Right atrium auricular region (tissue), 2 donors: ENCODE measurements at regions not wholly inside any gene's neighbourhood (a gene's known extent, or its start where the extent isn't known, plus 50 kb on each side); places are given as distances from the start of the nearest gene placed in this dataset.
"Not testable (repeated sequence)": the region's sequence is repeated elsewhere in the genome, so short reads cannot be mapped to it uniquely, and the experiment has no call there.

Experiments used
- DNase-seq: peaks from one replicate; pipeline ENCODE4 v3.0.0-alpha.2; 2019; ENCODE audit warnings: low spot score
- H3K27ac ChIP-seq, 2 donors: fragments of 200-600 bp; sonication (generic); 1 replicate in 1 of 2; 2 replicates in 1 of 2; pipeline ENCODE4 v1.5.1; 2016 to 2019
- H3K27me3 ChIP-seq, 2 donors: fragments of 200-600 bp; sonication (generic); one replicate each; pipeline versions ENCODE4 v1.5.1 to v1.6.0; 2017 to 2019
- H3K36me3 ChIP-seq: fragments of 200-600 bp; sonication (generic); one replicate; pipeline ENCODE4 v1.5.1; 2016
- H3K4me1 ChIP-seq, 2 donors: fragments of 200-600 bp; sonication (generic); one replicate each; pipeline versions ENCODE4 v1.5.1 to v1.6.0; 2017 to 2019
- H3K4me3 ChIP-seq, 2 donors: fragments of 200-600 bp; sonication (generic); 1 replicate in 1 of 2; 2 replicates in 1 of 2; pipeline ENCODE4 v1.5.1; 2017 to 2019; ENCODE audit warnings: mild to moderate bottlenecking in 1 of 2, moderate library complexity in 1 of 2
- H3K9me3 ChIP-seq, 2 donors: fragments of 200-600 bp; sonication (generic); one replicate each; pipeline ENCODE4 v1.5.1; 2019
- CTCF ChIP-seq, 2 donors: fragments of 200-600 bp; sonication (generic); IDR thresholded peaks; one replicate each; pipeline ENCODE4 v1.5.1; 2019; ENCODE audit warnings: antibody characterized with exemption in 2 of 2

- peaks cover 0 to 6% of the 10 kb centered on the region in 2 donors for H3K4me1 ChIP-seq
- H3K4me3 ChIP-seq, result no peak overlapping the region
- no peaks in the 10 kb centered on the region for H3K36me3 ChIP-seq
- no peak for DNase-seq
- no peak overlapping the region for H3K27ac ChIP-seq
- no peaks in the 10 kb centered on the region for H3K27me3 ChIP-seq
- no peak for TF ChIP-seq CTCF (IDR thresholded peaks at IDR 0.05)
- H3K9me3 ChIP-seq, result no peaks in the 10 kb centered on the region
Observed at GRCh38 chr7:91778416-91778815, 102.1 kb downstream of the MTERF1 start.

GRCh38 chr7:91780521-91780920 lies 100.0 kb downstream of the MTERF1 start:
- TF ChIP-seq CTCF (IDR thresholded peaks at IDR 0.05), result no peak
- Histone ChIP-seq H3K36me3 (no peaks in the 10 kb centered on the region), H3K27ac (no peak overlapping the region), H3K4me3 (no peak overlapping the region), H3K9me3 (no peaks in the 10 kb centered on the region), H3K4me1 (peaks cover 0 to 6% of the 10 kb centered on the region in 2 donors), H3K27me3 (no peaks in the 10 kb centered on the region)
- no peak for DNase-seq

- Histone ChIP-seq H3K9me3 (no peaks in the 10 kb centered on the region), H3K4me3 (no peak overlapping the region), H3K4me1 (no peaks in the 10 kb centered on the region), H3K27me3 (no peaks in the 10 kb centered on the region), H3K36me3 (no peaks in the 10 kb centered on the region), H3K27ac (no peak overlapping the region)
- TF ChIP-seq CTCF (IDR thresholded peaks at IDR 0.05), result peak; percentile 19 to 59
- DNase-seq, result no peak
Observed at GRCh38 chr7:91784469-91784868, 96.0 kb downstream of the MTERF1 start.

- no peak overlapping the region for H3K4me3 ChIP-seq
- H3K9me3 ChIP-seq, result no peaks in the 10 kb centered on the region
- H3K36me3 ChIP-seq, result no peaks in the 10 kb centered on the region
- DNase-seq, result no peak
- no peaks in the 10 kb centered on the region for H3K27me3 ChIP-seq
- no peak overlapping the region for H3K27ac ChIP-seq
- no peak for TF ChIP-seq CTCF (IDR thresholded peaks at IDR 0.05)
- H3K4me1 ChIP-seq, result no peaks in the 10 kb centered on the region
Observed at GRCh38 chr7:91787931-91788330, 92.6 kb downstream of the MTERF1 start.

GRCh38 chr7:91789086-91789485 lies 91.4 kb downstream of the MTERF1 start:
- Histone ChIP-seq H3K27ac (no peak overlapping the region), H3K4me1 (no peaks in the 10 kb centered on the region), H3K9me3 (no peaks in the 10 kb centered on the region), H3K36me3 (no peaks in the 10 kb centered on the region), H3K27me3 (no peaks in the 10 kb centered on the region), H3K4me3 (no peak overlapping the region)
- DNase-seq, result no peak
- TF ChIP-seq CTCF (IDR thresholded peaks at IDR 0.05), result no peak

- Histone ChIP-seq H3K27me3 (no peaks in the 10 kb centered on the region), H3K36me3 (no peaks in the 10 kb centered on the region), H3K9me3 (no peaks in the 10 kb centered on the region), H3K27ac (no peak overlapping the region), H3K4me1 (no peaks in the 10 kb centered on the region), H3K4me3 (no peak overlapping the region)
- no peak for TF ChIP-seq CTCF (IDR thresholded peaks at IDR 0.05)
- no peak for DNase-seq
Observed at GRCh38 chr7:91789558-91789957, 90.9 kb downstream of the MTERF1 start.

GRCh38 chr7:91790646-91791045 lies 89.9 kb downstream of the MTERF1 start:
- not testable (repeated sequence) for H3K4me3 ChIP-seq, H3K36me3 ChIP-seq, H3K4me1 ChIP-seq, DNase-seq, H3K27ac ChIP-seq, H3K27me3 ChIP-seq, H3K9me3 ChIP-seq
